Posterior vena cava (tissue), 2 donors: ENCODE measurements at regions not wholly inside any gene's neighbourhood (a gene's known extent, or its start where the extent isn't known, plus 50 kb on each side); places are given as distances from the start of the nearest gene placed in this dataset.

ENCODE experiments used
- DNase-seq: peaks from one replicate; pipeline ENCODE4 v3.0.0-alpha.2; 2020; ENCODE audit warnings: low spot score
- intact Hi-C, 2 donors: fragments of 100-400 bp; cut with DNase I; formaldehyde crosslinking; loops; one replicate each; pipeline versions ENCODE4 v1.14.1 to v1.14.2; 2022 to 2023
- donor health status: DM: yes; HTN: yes; CAD: no.
- donor health status: DM: yes; HTN: yes; CAD: no.

- intact Hi-C loops = no loop called here
- DNase-seq = no peak
Observed at GRCh38 chr5:62017092-62017491, 288.9 kb upstream of the KIF2A start.

DNA sequence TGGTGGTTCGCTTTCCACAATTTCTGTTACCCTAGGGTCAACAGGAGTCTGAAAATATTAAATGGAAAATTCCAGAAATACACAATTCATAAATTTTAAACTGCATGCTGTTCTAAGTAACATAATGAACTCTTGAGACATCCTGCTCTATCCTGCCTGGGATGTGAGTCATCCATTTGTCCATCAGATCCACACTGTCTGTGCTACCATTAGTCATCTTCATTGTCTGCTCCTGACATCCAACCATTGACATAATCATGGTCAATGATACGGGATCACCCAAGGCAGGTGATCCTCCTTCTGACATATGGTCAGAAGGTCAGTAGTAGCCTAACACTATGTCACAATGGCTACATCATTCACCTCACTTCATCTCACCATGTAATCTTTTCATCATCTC, 276.7 kb upstream of the KIF2A start:
- intact Hi-C loops = no loop called here
- DNase-seq = no peak

DNA sequence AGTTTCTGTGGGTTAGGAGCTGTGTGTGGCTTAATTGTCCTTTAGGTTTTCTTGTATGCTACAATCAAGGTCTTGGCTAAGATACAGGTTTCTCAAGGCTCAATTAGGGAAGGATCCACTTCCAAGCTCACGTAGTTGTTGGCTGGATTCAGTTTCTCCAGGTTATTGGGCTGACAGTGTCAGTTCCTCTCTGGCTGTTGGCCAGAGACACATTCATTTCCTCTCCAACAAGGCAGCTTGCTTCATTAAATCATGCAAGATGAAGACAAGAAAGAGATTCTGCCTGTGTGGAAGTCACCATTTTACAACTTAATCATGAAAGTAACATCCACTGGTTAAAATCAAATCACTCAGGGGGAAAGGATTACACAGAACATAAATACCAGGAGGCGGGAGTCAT, 275.7 kb upstream of the KIF2A start:
- no peak for DNase-seq
- intact Hi-C loops = no loop called here

DNA sequence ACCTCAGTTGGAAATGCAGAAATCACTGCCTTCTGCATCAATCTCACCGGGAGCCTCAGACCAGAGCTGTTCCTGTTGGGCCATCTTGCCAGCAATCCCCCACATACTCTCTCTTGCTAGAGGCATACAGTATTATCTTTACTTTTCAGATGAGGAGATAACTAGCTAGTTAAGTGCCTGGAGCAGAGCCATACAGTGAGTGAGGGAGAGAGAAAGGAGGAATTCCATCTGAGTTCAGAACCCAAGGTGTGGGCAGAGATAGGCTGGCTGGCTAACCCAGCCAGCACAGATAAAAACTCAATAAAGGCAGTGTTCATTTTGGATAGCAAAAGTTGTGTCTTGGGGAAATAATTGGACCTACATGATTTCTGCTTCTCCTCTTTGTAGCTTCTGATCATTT, 268.0 kb upstream of the KIF2A start:
- intact Hi-C loops = no loop called here
- DNase-seq = no peak

DNA sequence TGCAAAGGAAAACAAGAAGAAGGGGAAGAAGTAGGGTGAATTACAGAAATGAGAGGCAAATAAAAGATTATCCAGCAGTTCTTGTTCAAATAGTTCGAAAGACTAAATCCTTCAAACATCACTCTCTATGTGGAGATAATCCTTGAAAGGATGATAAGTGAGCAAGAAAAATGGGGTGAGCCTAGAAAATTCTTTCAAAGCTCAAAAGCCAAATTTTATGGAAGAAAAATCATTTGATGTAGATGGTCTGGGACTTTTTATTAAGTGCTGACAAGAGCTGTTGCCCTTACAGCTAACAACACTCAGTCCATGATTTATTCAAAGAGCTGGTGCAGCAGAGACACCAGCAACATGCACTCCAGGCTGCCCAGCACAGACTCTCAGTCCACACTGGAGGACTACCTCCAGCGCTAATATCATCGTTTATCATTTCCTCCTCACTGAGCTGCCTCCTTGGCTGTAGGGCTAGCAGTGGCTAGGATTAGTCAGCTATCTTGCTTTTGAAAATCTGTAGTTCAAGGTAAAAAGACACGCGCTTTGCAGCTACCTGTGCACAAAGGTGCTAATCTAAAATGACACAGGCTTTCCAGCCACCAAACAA, 264.8 kb upstream of the KIF2A start:
- no peak for DNase-seq
- intact Hi-C loops = no loop called here

DNA sequence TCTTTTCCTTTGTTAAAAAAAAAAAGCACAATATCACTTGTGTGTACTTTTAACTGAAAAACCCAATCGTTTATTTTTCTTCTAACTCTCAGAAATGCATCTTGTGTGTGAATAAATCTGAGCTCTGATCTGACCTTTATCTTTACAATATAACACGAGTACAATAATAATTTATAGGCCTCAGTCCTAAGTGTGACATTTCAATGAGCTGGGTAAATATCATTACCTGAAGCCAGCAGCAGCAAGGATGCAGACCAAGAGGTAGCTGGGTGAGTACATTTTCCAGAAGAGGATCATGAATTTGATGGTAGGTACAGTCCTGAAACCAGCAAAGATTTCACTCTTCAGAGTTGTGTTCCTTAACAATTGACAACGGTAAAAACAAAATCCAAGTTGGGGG, 264.0 kb upstream of the KIF2A start:
- DNase-seq = no peak
- intact Hi-C loops = no loop called here

- intact Hi-C loops = no loop called here
- DNase-seq = no peak
Observed at GRCh38 chr5:62043289-62044280, 262.4 kb upstream of the KIF2A start.

DNA sequence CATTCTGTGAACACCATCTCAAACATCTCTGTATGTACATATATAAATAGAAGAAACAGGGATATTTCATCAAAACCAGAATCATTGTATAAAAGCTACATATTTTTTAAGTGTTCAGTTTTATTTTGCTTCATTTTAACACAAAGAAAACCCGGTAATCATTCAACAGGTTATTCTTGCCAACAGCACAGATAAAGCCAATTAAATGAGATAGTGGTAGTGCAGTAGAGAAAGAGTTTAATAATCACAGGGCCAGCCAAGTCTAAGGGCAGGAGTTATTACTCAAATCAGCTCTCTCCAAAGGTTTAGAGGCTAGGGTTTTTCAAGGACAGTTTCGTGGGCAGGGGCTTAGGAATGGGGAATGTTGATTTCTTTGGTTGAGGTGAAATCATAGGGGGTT, 261.0 kb upstream of the KIF2A start:
- no peak for DNase-seq
- intact Hi-C loops = no loop called here

GRCh38 chr5:62046191-62046590, 259.8 kb upstream of the KIF2A start:
- DNase-seq = no peak
- intact Hi-C loops = no loop called here

DNA sequence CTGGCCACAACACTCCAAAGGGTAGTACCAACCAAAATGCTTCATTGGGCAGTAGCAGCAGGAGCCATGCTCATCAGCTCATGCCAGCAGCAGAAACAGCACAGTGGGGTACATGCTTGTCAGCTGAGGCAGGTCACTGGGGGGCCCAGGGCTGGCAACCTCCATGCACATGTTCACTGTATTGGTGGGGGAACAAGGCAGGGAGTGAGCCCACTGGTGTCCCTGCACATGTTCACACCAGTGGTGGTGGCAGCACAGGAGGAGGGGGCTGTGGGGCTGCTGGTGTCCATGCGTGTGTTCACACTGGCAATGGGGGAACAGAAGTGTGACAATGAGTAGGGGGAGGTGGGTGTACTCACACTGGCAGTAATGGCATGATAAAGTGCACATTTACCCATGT, 254.3 kb upstream of the KIF2A start:
- no peak for DNase-seq
- intact Hi-C loops = loop anchor here in 1 of 2 donors (5.0 kb wide), 1 partner anchor 461 kb away; no protein-coding TSS in a partner anchor

- intact Hi-C loops = no loop called here
- DNase-seq = no peak
Observed at GRCh38 chr5:62059960-62060359, 246.0 kb upstream of the KIF2A start.

DNA sequence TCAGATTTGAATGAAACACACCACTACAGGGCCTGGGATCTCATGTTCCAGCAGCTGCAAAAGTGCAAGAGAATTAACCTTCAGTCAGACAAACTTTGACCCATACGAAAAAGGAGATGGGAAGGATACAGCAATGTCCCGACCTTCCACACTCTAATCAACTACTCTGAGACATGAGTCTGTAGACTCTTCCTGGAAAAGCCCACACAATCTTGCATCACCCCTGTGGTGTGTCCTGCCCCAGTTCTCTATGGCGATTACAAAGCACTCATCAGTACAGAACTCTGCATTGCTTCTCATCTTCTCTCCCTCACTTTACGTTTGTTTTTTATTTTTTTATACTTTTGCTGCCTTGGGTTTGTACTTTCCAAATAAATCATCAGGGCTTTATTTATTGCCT, 241.0 kb upstream of the KIF2A start:
- intact Hi-C loops = no loop called here
- no peak for DNase-seq

DNA sequence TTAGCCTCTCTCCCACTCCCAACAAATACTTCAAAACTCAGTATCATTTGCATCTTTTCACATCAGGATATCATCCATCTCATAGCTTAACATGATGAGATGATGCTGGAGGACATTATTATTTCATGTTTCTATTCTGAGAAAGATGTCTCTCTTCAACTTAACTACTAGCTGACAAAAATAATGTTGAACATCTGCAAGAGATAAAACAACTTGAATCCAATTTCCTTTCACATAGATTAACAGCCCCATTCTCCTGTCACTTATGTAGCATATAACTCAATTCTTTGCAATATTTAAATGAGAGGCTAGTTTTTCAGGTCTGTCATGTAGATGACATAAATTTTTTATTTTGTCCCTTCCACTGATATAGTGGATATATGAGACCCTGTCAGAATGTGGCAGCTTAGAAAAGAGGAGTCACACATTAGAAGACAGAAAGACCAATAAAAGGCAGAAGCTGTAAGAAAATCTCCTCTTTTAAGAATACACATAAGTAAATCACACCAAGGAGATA, 239.2 kb upstream of the KIF2A start:
- no peak for DNase-seq
- intact Hi-C loops = no loop called here

DNA sequence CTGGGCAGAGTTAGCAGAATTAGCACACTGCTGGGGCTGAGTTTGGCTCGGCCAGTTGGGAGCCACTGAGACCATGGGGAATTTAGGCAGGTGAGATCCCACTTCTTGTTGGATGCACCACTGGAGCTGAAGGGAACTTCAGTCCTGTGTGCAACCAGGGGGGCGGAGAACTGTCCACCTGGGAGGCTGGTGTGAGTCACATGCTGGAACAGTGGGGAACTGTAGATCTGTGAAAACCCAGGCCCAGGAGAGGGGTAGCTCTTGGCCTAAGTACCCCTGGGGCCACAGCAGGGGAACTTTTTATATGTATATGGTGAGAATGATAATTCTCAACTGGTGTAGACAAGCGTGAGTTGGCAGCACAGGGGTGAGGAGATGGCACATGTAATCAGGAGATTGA, 237.5 kb upstream of the KIF2A start:
- no peak for DNase-seq
- intact Hi-C loops = no loop called here

GRCh38 chr5:62077387-62077786, 228.6 kb upstream of the KIF2A start:
- intact Hi-C loops = no loop called here
- DNase-seq = no peak

GRCh38 chr5:62077823-62078550, 228.0 kb upstream of the KIF2A start:
- no peak for DNase-seq
- intact Hi-C loops = no loop called here

DNA sequence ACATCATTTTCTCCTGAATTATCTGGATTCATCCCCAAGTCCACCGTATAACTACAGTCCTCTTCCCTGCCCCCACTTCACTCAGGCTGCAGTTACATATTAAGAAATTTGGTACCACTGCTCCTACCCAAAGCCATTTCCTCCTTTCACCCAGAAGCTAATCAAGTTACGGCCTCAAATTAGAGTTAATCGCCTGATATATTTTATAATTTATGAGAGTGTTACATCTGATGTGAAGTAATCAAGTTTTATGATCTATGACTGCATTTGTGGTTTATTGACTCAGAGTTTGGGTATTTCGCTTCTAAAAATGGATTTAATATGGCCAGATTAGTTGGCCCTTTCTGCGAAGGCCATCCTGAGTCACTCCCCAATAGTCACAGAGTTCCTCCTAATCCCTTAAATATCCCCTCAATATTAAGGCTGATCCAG, 223.6 kb upstream of the KIF2A start:
- intact Hi-C loops = no loop called here
- no peak for DNase-seq

- intact Hi-C loops = loop anchor here in 1 of 2 donors (1.0 kb wide), 1 partner anchor 16 kb away; no protein-coding TSS in a partner anchor
Observed at GRCh38 chr5:62083247-62083646, 222.8 kb upstream of the KIF2A start.

GRCh38 chr5:62083661-62084060, 222.3 kb upstream of the KIF2A start:
- DNase-seq = no peak
- intact Hi-C loops = loop anchor here in 1 of 2 donors (1.0 kb wide), 2 partner anchors 16 to 48 kb away; no protein-coding TSS in a partner anchor

More at GRCh38 chr5:62083247-62083646, 222.8 kb upstream of the KIF2A start:
- DNase-seq = no peak

DNA sequence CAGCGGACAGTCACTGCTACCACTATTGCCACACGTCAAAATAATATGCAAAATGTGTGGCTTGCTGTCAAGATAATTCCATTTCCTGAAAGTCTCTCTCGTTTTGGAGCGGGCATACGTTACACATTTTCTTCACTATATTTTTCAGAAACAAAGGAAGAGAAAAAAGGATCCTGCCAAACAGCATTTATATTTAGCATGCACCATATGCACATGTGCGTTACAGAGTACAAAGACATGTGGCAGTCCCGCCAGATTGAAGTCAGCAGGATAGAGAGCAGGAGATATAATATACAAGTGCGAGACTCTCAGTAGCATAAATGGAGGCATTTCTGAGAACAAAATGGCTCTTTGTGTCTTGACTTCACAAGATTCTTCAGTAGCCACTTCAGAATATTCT, 221.6 kb upstream of the KIF2A start:
- no peak for DNase-seq
- intact Hi-C loops = loop anchor here in 1 of 2 donors (1.0 kb wide), 1 partner anchor 47 kb away; no protein-coding TSS in a partner anchor
